Neural cell (in vitro differentiated cells): ENCODE measurements at regions not wholly inside any gene's neighbourhood (a gene's known extent, or its start where the extent isn't known, plus 50 kb on each side); places are given as distances from the start of the nearest gene placed in this dataset.

Source experiments
- EP300 ChIP-seq: fragments of 450-650 bp; conservative IDR thresholded peaks from 2 replicates; pipeline ENCODE4 v1.6.1; 2014; ENCODE audit warnings: antibody characterized with exemption, mild to moderate bottlenecking, moderate library complexity; ENCODE audit not compliant: poor library complexity, severe bottlenecking
- EZH2 ChIP-seq: fragments of 200-600, 300-800 bp; shearing (Covaris generic), sonication (generic); IDR thresholded peaks from 2 replicates; pipeline ENCODE4 v1.6.1; 2014; ENCODE audit warnings: antibody characterized with exemption, low read length, borderline replicate concordance, mild to moderate bottlenecking; ENCODE audit not compliant: insufficient read depth, poor library complexity, severe bottlenecking
- POLR2AphosphoS5 ChIP-seq: IDR thresholded peaks from 2 replicates; pipeline ENCODE4 v1.6.1; 2012
- RAD21 ChIP-seq: fragments of 450-650 bp; conservative IDR thresholded peaks from 2 replicates; pipeline ENCODE4 v1.6.1; 2014; ENCODE audit warnings: antibody characterized with exemption, mild to moderate bottlenecking, moderate library complexity
- TAF1 ChIP-seq: IDR thresholded peaks from 2 replicates; pipeline ENCODE4 v1.6.1; 2012; ENCODE audit warnings: low read depth
- TF ChIP-seq, protein P1 (sequence below): fragments of 450-650 bp; IDR thresholded peaks from 2 replicates; pipeline ENCODE4 v1.5.1; 2014; ENCODE audit warnings: antibody characterized with exemption, mild to moderate bottlenecking, moderate library complexity; ENCODE audit not compliant: poor library complexity, severe bottlenecking

DNA sequence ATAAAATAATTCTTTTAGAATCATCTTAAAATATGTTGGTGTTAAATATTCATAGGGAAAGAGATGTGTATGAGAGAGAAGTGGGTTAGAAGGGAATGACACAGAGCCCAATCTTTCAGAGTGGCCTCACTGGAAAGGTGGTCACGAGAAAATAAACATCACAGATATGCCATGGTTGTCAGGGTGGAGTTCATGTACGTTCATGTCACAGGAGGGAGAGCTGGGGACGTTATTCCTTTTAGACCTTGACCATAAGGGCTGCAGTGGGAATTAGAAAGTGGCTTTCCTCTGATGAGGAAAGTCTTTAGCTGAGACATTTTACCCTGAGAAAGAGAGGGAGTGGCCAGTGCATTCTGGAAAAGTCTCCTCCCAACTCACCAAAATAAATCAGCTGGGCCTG lies 90.6 kb upstream of the TNR start:
- TF ChIP-seq, protein P1, sequence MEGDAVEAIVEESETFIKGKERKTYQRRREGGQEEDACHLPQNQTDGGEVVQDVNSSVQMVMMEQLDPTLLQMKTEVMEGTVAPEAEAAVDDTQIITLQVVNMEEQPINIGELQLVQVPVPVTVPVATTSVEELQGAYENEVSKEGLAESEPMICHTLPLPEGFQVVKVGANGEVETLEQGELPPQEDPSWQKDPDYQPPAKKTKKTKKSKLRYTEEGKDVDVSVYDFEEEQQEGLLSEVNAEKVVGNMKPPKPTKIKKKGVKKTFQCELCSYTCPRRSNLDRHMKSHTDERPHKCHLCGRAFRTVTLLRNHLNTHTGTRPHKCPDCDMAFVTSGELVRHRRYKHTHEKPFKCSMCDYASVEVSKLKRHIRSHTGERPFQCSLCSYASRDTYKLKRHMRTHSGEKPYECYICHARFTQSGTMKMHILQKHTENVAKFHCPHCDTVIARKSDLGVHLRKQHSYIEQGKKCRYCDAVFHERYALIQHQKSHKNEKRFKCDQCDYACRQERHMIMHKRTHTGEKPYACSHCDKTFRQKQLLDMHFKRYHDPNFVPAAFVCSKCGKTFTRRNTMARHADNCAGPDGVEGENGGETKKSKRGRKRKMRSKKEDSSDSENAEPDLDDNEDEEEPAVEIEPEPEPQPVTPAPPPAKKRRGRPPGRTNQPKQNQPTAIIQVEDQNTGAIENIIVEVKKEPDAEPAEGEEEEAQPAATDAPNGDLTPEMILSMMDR: no peak
- no peak for TF ChIP-seq EP300
- TF ChIP-seq RAD21: no peak
- TF ChIP-seq POLR2AphosphoS5: no peak
- TF ChIP-seq TAF1: no peak
- no peak for TF ChIP-seq EZH2
